ENCODE measurements at regions not wholly inside any gene's neighbourhood (a gene's known extent, or its start where the extent isn't known, plus 50 kb on each side); places are given as distances from the start of the nearest gene placed in this dataset.

DNA sequence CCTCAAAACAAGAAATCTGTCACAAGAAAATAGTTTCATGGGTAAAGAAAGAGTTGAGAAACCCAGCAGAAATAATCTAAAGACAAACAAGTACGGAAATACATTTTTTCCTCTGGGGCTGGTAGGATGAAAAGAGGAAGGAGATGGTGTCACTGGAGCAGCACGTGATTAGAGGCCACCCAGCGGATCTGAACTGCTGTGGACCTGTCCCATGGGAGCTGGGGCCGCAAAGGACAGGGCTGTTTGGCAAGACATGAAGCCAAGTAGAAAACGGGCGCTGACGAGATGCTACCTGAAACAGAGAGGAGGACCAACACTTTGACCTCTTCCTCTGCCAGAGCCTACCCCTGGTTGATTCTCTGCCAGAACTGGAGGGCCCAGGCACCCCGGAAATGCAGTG lies 295.4 kb upstream of the ATP5MC3 start:
- TF ChIP-seq, protein P1, sequence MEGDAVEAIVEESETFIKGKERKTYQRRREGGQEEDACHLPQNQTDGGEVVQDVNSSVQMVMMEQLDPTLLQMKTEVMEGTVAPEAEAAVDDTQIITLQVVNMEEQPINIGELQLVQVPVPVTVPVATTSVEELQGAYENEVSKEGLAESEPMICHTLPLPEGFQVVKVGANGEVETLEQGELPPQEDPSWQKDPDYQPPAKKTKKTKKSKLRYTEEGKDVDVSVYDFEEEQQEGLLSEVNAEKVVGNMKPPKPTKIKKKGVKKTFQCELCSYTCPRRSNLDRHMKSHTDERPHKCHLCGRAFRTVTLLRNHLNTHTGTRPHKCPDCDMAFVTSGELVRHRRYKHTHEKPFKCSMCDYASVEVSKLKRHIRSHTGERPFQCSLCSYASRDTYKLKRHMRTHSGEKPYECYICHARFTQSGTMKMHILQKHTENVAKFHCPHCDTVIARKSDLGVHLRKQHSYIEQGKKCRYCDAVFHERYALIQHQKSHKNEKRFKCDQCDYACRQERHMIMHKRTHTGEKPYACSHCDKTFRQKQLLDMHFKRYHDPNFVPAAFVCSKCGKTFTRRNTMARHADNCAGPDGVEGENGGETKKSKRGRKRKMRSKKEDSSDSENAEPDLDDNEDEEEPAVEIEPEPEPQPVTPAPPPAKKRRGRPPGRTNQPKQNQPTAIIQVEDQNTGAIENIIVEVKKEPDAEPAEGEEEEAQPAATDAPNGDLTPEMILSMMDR (conservative IDR thresholded peaks at IDR 0.05; ENCODE audit: low read depth, low read length) = no peak
- TF ChIP-seq EZH2 (IDR thresholded peaks at IDR 0.05; ENCODE audit: borderline replicate concordance, low read depth, low read length, poor library complexity, severe bottlenecking) = no peak

Data from A673 (cell line).